Stimulated activated CD8-positive, alpha-beta memory T cell treated with anti-CD3 and anti-CD28 coated beads, Interleukin-15, amount 100 ng/mL, for 48 hours (primary cell): ENCODE measurements at regions not wholly inside any gene's neighbourhood (a gene's known extent, or its start where the extent isn't known, plus 50 kb on each side); places are given as distances from the start of the nearest gene placed in this dataset.

Experiments used
- DNase-seq, 2 donors: peaks; one replicate each; pipeline ENCODE4 v3.0.0-alpha.2; 2020; ENCODE audit warnings: low read depth in 2 of 2

DNA sequence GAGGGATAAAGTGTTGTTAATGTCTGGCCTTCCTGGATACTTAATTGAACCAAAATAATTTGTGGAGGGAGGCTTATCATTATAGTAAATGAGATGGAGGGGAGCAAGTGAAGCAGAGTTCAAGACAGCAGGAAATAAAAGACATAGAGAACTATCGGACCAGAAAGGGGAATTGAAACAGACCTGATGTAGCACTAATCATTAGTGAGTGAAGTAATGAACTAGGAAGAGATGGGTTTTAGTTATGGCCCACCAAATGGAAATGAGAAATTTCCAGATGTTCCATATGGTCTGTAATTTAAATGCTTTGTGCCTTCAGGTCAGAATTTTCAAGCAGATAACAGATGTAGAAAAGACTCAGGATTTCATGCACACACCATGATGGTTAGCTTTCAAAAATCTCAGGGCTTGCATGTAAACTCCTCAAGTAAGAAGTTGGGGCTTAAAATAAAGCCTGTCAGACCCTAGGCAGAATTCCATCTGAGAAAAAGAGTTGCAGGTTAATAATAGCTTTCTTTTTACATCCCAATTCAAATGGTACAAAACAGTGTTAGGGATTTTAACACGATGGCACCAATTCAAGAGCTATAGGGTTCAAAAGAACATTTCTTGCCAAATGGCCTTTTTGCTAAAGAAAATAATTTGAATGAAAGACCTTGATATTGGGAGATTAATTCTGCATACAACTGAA, 355.8 kb downstream of the FSCB start:
- DNase-seq: no peak

DNA sequence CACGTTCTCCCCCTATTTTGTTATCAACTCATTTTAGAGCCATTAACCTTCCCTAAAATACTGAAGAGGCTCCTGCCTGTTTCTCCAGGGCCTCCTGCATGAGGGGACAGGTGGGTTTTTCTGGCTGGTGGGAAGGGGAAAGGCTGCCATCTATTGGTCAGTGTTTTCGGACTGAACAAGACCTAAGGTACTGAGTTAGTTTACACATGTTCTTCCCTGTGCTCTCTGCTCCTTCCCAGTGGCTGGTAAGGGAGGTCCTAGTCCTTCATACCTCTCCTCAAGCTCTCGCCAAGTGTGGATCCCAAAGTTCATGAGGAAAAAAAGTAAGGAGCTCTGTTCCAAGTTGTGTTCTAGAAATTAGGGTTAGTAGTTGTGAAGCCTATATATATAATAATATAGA, 357.5 kb downstream of the FSCB start:
- DNase-seq: no peak

DNA sequence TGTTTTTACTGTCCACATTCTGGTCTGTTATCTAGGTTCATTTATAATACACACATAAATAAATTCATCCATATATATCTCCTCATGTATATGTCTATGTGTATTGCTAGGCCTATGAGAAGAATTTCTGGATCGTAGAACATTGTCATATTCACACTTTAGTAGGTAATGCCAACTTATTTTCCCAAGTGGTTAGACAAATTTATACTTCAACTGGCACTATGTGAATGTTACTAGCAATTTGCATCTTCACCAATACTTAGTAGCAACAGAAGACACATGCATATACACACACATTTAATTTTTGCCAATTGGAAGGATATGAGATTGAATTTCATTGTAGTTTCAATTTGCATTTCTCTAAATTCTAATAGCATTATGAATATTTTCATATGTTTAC, 365.1 kb downstream of the FSCB start:
- no peak for DNase-seq

DNA sequence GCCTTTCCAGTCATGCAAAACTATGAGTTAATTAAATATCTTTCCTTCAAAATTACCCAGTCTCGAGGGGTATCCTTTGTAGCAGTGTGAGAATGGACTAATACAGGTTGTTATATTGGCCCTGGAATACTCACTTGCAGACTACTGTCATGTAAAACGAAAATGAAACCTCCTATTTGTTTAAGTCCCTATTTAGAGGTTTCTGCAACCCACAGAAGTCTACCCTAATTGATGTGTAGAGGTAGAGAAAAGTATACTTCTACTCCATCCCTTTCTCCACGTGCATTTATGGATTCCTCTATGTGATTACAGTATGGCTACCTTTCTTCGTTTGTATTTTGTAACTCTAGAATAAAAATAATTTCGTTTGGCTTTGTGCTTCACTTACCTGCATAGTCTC, 371.1 kb downstream of the FSCB start:
- DNase-seq: no peak

DNA sequence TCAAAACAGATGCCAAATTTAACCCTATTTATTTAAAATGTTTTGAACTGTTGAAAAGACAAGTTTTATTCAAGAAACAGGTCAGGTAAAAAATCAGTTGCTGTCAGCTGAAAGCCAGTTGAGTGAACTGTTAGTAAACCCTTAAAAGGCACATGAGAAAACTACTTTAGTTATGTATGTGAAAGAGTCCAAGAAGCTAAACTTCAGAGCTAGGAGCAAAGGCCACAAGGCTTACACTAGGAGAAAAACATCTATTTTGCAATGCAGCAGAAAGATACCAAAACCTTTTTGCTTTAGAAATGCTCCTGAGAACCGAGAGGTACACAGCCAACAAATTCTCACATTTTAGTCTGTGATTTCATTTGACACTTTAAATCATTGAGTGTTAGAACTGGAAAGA, 375.2 kb downstream of the FSCB start:
- no peak for DNase-seq

DNA sequence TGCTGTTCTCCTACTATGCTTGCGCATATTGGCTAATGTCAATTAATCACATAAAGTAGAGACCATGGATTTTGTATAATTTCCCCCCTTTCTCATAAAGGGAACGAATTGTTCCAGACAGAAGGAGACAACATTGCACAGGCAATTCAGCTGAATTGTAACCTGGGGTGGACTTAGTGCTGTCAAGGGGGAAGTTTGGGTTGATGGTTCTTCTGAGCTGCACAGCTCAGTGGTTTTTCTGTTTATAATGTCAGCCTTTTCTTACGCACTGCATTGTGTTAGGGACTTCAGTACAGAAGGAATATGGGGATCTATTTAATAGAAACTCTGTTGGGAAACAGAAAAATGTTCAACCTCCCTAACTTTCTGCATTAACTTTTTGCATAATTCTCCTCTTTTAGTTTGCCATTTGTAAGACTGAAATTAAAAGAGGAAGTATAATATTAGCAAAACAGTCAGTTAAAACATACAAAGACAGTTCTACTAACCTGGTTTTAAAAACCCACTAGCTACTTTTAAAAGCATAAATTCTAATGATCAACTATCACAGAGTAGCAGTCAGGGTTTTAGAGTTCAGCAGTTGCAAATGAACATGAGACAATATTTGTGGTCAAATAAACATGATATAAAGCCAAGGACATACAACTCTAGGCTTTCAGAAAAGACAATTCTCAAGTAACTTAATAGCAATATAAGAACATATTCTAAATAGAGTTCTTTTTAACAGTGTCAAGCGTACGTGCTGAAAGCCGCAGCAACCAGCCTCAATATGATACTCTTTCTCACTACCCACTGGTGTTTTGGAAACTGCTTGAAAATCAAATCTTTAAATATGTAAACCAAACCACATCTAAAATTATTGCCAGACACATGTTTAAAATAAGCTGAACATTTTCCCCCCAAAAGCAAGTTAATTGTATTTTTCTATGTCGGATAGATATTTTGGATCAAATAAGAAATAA, 393.0 kb downstream of the FSCB start:
- DNase-seq: no peak

DNA sequence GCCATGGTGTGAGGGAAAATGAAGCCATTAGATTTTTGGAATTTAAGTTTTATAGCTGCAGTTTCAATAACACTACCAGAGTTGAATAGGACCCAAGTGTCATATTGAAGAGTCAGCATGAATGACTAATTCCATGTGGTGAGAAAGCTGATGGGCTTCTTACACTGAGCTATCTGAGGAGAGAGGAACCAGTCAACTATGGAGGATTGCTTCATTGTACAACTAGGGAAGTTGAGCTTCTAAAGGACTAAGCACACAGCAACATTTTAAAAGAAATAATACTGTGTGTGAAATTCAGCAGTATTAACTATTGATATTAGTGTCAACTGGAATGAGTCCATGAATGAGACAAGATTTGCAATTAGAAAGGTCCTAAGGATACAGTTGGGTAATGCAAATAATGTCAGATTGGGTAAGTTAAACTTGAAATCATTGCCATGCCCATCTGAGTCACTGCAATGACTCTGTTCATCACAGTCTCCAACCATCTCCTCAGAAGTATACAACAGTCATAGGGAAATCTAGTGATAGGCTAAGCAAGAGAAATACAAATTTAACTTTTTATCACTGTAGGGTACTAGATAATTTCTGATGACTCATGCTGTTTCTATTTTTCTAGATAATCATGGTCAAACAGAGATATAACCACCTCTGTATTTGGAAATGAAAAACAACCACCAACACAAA, 394.2 kb downstream of the FSCB start:
- DNase-seq: no peak

DNA sequence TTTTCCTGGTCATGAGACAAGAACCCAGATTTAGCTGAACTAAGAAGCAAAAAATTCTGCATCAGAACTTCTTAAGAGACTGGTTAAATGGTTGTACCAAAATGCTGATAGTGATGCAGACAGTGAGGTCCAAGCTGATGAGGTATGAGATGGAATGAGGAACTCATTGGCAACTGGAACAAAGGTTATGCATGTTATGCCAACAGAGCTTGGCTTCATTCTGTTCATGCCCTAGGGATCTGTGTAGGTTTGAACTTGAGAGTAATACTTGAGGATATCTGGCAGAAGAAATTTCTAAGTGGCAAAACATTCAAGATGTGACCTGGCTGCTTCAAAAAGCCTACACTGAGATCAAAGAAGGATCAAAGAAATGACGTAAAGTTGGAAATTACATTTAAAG, 398.0 kb downstream of the FSCB start:
- no peak for DNase-seq

DNA sequence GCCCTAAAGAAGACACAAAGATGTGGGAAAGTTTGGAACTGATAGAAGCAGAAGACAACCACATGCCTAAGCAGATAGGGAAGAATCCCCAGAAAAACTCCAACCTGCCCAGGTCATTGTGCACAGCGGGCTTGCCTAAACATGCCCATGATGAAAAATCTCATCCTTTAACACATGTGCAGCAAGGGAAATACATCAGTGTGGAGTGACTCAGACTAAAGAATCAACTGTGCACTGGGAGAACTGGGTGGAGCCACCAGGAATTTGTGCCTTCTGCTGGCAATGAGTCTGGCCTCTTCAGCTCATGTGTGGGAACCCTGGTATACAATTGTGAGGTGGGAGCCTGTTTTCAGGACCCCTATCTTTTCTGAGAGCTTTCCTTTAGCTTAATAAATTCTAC, 398.5 kb downstream of the FSCB start:
- DNase-seq: no peak

DNA sequence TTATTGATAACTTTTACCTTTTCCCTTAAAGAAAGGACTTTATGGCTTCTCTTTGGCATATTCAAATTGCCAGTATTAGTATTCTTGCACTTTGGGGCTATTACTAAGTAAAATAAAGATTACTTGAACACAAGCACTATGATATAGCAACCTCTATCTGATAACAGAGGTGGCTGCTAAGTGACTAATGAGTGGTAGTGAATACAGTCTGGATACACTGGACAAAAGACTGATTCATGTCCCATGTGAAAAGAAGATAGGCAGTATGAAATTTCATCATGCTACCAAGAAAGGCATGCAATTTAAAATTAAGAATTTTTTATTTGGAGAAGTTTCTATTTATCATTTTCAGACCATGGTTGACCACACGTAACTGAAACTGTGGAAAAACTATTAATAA, 399.9 kb downstream of the FSCB start:
- DNase-seq: no peak

DNA sequence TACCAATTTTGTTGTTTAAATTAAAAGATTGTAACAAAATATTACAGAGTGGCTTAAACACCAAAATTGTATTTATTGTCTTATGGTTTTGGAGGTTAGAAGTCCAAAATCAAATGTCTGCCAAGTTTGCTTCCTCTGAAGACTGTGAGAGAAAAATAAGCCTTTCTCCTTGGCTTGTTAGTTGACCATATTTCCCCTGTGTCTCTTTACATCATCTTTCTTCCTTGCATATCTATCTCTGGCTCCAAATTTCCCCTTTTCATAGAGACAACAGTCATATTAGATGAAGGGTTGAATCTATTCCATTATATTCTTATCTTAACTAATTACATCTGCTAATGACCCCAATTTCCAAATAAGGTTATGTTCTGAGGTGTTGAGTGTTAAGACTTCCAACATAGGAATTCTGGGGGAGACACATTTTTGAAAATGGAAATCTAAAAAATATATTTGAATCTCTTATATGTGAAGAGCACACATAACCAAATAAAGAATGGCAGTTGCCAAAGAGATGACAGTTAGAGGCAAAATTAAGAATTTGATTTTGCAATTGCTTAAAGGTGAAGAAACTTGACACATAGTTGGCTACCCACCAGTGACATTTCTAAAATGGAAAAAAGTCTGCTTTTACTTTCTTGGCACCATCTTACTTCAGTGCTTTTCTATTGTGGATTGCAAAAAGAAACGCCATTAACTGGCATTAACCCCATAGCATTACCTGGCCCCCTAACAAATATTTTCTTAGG, 407.2 kb downstream of the FSCB start:
- DNase-seq: no peak

DNA sequence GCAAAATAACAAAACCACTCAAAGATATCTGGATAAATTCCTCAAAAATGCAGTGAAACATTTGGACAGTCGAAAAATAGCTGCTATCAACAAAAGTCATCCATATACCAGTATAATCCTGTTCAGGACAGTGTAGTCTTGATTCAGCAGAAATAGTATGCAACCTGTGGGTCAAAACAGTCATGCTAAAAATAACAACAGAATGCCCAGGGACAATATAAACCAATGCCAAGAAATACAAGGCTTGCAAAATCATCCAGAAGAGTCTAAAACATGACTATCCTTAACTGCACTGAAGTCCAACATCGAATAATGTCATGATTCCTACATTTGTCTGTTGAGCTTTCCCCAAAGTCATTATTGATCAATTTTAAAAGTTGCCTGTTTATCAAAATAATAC, 425.9 kb downstream of the FSCB start:
- no peak for DNase-seq

DNA sequence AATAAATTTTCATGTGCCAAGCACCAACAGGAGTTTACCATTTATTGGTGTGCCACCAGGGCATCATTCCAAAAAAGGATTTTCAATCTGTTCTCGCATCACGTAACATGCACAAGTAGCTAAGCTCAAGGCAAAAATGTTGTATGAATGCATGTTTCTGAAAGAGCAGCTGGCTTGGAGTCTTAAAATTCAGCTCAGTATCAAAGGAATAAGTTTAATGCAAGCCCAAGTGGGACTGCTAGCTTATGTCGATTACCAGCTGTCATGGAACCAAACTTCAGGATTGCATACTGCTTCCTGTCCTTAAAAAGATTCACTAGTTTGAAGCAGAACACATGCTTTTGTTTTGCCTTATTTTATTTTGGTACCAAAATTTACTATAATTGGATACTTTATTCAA, 437.0 kb downstream of the FSCB start:
- no peak for DNase-seq

DNA sequence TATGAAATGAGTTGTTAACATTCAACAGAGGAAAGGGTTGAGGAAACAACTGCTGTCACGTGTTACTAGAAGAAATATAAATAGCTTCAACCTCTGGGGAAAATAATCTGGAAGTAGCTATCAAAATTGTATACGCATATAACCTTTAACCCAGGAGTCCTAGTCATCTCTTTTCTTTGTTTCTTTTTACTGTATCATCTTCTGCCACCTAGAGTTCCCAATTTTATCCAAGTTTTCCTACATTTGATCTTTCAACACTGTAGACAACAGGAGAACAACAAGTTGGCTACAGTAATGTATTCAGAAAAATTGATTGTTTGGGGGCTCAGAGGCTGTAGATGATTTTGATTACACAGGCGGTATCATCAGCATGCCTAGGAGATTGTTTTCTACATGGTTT, 453.7 kb downstream of the FSCB start:
- DNase-seq: no peak

DNA sequence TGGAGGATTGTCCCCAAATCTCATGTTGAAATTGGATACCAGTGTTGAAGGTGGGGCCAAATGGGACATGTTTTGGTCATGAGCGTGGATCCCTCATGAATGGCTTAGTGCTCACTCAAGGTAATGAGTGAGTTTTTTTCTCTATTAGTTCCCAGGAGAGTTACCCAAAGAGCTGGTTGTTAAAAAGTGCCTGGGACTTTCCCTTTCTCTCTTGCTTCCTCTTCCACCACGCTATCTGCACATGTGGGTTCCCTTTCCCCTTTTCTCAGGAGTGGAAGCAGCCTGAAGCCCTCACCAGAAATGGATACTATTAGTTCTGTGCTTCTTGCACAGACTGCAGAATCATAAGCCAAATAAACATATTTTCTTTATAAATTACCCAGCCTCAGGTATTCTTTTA, 465.4 kb downstream of the FSCB start:
- DNase-seq: no peak

DNA sequence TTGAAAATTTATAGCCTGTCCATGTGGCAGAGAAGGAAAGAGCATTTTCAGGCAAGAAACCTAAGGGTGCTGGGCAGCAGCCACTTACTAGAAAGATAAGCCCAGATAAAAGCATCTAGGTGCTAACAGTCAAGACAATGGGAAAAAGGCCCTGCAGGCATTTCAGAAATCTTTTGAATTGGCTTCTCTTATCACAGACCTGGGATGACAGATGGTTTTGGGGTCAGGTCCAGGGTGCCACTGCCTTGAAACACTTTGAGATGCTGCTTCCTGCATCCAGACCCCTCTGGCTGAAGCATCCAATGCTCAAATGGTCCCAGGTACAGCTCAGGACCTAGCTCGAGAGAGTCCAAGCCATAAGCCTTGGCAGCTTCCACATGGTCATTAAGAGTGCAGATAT, 466.5 kb downstream of the FSCB start:
- no peak for DNase-seq

DNA sequence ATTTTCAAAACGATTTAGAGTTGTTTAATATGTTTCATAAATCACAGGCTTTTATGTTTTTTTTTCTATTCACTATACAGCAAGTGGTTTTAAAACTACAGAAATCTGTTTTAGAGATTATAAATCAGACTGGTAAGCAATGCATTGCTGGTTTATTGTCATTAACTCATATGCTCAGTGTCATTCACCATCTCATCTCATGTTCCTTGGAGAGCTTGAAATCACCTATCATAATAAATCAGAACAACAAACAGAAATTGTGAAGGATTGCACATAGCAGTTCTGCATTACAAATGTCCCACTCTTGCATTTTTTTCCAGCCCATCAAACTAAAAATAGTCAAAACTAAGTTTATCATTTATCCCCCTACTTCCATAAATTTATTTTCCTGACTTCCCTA, 470.8 kb downstream of the FSCB start:
- DNase-seq: no peak

DNA sequence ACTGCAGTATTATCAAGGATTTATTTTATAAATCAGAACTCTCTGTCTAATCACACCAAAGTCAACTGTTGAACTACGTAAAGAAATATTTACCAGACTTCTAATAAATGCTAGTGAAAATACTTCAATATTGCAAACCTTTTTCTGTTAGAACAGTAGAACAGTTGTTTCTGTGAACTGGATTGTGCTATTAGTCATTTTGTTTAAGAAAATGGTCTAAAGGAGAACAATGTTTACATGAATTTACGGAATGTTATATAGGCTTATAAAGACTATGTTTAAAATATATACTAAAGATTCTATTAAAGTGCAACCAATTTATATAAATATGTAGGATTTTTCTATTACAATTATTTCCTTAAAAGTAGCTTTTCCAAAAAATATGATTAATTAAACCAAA, 471.4 kb downstream of the FSCB start:
- DNase-seq: no peak

DNA sequence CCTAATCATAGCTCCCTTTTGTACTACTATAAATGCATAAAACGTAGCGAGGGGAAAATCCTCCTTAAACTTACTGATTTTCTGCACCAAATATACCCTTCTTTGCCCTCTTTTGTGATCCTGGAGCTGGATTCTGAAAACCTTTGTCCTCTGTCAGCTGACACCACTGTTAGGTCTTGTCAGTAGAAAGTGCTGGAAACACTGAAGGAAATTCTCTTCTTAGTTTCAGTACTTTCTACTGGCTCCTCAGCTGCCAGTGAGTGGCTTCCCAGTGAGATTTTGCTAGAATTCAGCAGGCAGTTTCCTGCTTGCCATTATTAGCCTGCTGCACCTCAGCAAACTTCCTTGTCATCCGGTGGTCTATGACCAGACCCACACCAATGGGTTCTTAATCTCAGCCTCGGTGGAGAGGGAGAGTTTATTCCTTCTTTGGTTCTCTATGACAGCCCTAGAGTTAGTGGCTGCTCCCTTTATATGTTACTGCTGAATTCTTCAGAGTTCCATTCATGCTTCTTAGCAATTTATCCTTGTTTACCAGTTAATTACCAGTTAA, 476.2 kb downstream of the FSCB start:
- no peak for DNase-seq

DNA sequence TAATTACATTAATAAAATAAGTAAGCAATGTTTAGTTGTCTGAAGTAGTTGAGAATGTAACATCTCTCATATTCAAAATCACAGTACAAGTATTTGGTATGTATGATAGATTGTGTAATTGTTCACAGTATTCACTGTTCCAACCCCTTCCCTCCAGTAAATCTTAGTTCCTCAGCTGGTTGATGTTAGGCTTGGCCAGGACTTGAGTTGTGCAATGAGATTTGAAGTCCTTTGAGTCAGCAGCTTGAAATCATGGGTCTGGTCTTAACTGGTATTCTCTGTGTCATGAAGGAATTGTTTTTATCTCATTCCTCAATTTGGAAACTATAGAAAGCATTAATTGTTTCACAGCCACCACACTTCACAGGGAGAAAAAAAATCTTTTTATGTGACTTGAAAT, 477.1 kb downstream of the FSCB start:
- no peak for DNase-seq

DNA sequence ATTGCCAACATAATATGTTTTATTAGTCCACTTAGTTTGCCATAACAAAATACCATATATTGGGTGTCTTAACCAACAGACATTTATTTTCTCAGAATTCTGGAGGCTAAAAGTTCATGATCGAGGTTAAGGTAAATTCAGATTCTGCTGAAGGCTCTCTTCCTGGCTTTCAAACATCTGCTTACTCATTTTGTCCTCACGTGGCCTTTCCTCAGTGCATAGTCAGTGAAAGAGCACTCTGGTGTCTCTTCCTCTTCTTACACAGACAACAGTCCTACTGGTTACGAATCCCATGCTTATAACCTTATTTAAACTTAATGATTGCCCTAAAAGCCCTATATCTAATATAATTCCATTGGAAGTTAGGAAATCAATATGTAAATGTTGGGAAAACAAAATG, 479.7 kb downstream of the FSCB start:
- DNase-seq: no peak

DNA sequence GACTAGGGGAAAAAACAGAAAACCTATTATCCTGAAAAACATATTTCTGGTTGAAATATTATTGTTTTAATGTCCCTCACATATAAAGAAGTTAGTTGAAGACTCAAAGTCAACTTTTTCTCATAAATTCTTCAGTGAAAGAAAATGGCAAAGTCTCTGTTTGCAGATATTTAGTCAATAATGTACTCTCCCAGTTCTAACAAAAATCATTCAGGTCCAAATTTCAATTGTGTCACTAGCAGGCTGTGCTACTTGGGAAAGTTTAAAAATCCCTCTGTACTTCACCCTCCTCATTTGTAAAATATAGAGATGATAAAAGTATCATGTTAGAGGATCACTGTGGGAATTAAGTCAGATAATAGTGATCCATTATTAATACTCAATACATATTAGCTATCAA, 496.5 kb downstream of the FSCB start:
- DNase-seq: no peak
